H1 (cell line): ENCODE measurements at regions not wholly inside any gene's neighbourhood (a gene's known extent, or its start where the extent isn't known, plus 50 kb on each side); places are given as distances from the start of the nearest gene placed in this dataset.

Experiments used
- CHD7 ChIP-seq: fragments of 300-600 bp; sonication (generic); IDR thresholded peaks from 2 replicates; pipeline ENCODE4 v1.7.1; 2012; ENCODE audit warnings: low read length, moderate library complexity, mild to moderate bottlenecking, inconsistent platforms; ENCODE audit not compliant: insufficient replicate concordance
- SIX5 ChIP-seq: IDR thresholded peaks from 2 replicates; pipeline ENCODE4 v1.6.1; 2011; ENCODE audit warnings: mild to moderate bottlenecking, low read depth, low read length

GRCh38 chr7:22922307-22922706, 91.6 kb downstream of the HYCC1 start (continued):
- TF ChIP-seq CHD7 (no peak), SIX5 (no peak)
